Left ventricle myocardium inferior (tissue), 1 donor: ENCODE measurements at regions not wholly inside any gene's neighbourhood (a gene's known extent, or its start where the extent isn't known, plus 50 kb on each side); places are given as distances from the start of the nearest gene placed in this dataset.

ENCODE experiments used
- DNase-seq: peaks from one replicate; pipeline ENCODE4 v3.0.0-alpha.2; 2020
- H3K27ac ChIP-seq: fragments of 200-600 bp; replicated peaks from 2 replicates; pipeline ENCODE4 v1.8.0; 2021
- H3K27me3 ChIP-seq: fragments of 200-600 bp; 2 replicates; pipeline ENCODE4 v1.8.0; 2021; ENCODE audit warnings: low read depth
- H3K36me3 ChIP-seq: fragments of 200-600 bp; 2 replicates; pipeline ENCODE4 v1.8.0; 2021
- H3K4me1 ChIP-seq: fragments of 200-600 bp; 2 replicates; pipeline ENCODE4 v1.8.0; 2021
- H3K4me3 ChIP-seq: fragments of 200-600 bp; 2 replicates; pipeline ENCODE4 v1.8.0; 2021; ENCODE audit warnings: mild to moderate bottlenecking, moderate library complexity
- H3K9me3 ChIP-seq: fragments of 200-600 bp; replicated peaks from 2 replicates; pipeline ENCODE4 v1.8.0; 2021
- intact Hi-C: fragments of 100-400 bp; cut with micrococcal nuclease; formaldehyde crosslinking; loops from one replicate; pipeline ENCODE4 v1.11.0; 2022
- TF ChIP-seq, protein P1 (sequence below): fragments of 200-600 bp; IDR thresholded peaks from 2 replicates; pipeline ENCODE4 v1.8.0; 2021; ENCODE audit warnings: antibody characterized with exemption, mild to moderate bottlenecking, borderline replicate concordance
- donor health status: DM: no; HTN: yes; CAD: no; lungs with severe emphysema.

DNA sequence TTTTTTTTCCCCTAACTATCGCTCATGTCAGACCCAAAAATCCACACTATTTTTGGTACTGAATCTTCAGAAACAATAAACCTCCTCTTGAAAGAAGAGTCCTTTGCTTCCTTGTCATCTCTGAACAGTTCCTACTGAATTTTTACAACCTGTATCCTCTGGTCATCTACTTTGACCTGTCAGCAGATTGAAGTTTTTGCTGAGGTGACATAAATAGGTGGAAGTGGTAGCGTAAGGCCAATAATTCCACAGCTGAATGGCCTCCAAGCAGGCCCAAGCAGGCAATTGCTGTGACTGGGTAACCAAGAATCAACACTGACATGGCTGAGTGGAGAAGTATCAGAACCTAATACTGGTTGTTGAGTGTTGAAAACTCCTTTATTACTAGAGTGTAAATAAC lies 117.4 kb upstream of the MAGI2 start:
- no peaks in the 10 kb centered on the region for H3K27me3 ChIP-seq
- no peaks in the 10 kb centered on the region for H3K36me3 ChIP-seq
- intact Hi-C loops, result no loop called here
- no peak for DNase-seq
- no peaks in the 10 kb centered on the region for H3K4me1 ChIP-seq
- TF ChIP-seq, protein P1, sequence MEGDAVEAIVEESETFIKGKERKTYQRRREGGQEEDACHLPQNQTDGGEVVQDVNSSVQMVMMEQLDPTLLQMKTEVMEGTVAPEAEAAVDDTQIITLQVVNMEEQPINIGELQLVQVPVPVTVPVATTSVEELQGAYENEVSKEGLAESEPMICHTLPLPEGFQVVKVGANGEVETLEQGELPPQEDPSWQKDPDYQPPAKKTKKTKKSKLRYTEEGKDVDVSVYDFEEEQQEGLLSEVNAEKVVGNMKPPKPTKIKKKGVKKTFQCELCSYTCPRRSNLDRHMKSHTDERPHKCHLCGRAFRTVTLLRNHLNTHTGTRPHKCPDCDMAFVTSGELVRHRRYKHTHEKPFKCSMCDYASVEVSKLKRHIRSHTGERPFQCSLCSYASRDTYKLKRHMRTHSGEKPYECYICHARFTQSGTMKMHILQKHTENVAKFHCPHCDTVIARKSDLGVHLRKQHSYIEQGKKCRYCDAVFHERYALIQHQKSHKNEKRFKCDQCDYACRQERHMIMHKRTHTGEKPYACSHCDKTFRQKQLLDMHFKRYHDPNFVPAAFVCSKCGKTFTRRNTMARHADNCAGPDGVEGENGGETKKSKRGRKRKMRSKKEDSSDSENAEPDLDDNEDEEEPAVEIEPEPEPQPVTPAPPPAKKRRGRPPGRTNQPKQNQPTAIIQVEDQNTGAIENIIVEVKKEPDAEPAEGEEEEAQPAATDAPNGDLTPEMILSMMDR, result no peak
- no peak overlapping the region for H3K27ac ChIP-seq
- no peaks in the 10 kb centered on the region for H3K9me3 ChIP-seq
- H3K4me3 ChIP-seq, result no peak overlapping the region

DNA sequence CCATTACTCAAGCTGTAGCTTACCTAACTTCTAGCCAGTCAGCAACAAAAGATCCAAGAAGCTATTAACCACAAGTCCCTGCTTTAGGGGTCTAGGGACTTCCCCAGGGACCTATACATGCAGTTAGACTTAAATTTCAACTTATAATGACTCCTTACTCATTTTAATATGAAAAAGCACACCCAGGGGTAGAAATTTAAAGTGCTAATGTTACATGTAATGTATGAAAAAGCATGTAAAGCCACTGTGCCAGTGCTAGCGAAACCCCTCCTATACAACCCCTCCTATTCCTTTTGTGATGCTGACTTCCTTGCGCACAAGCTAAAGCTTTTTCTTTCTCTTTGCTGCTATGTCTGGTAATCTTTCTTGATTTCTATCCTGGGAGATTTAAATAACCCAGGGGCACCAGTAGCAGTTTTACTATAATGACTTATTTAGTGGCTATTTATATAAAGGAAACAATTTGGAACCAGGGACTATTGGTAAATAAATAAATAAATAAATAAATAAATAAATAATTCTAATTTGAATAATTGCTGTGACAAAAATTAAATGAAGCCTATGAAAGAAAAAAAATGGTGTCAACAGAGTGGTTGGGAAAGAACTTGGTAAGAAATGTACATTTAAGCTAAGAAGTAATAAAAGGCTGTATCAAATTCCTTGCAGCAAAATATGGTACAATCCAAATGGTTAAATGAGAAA lies 110.5 kb upstream of the MAGI2 start:
- no peak for DNase-seq
- intact Hi-C loops, result no loop called here
- no peaks in the 10 kb centered on the region for H3K36me3 ChIP-seq
- no peaks in the 10 kb centered on the region for H3K9me3 ChIP-seq
- no peaks in the 10 kb centered on the region for H3K4me1 ChIP-seq
- no peak overlapping the region for H3K4me3 ChIP-seq
- no peak overlapping the region for H3K27ac ChIP-seq
- TF ChIP-seq, protein P1, result no peak
- no peaks in the 10 kb centered on the region for H3K27me3 ChIP-seq

DNA sequence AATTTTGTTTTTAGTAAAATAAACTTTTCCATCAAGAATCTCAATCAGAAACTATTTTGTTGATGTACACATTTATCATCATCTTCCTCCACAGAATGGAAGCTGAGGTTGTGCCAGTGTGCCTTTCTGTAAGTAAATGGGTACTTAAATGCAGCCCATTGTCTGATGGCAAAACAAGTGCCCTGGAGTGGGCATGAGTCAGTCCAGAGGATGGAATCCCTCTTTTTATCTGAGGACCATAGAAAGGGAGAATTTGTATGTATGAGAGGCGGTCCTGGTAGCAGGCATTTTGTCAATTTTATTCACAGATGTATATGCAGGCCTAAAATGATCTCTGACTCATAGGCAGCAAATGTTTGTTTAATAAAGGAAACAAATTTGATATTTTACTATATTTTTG lies 102.1 kb upstream of the MAGI2 start:
- no peaks in the 10 kb centered on the region for H3K4me1 ChIP-seq
- no peaks in the 10 kb centered on the region for H3K36me3 ChIP-seq
- intact Hi-C loops, result no loop called here
- TF ChIP-seq, protein P1, result no peak
- no peak overlapping the region for H3K27ac ChIP-seq
- no peaks in the 10 kb centered on the region for H3K9me3 ChIP-seq
- H3K4me3 ChIP-seq, result no peak overlapping the region
- no peaks in the 10 kb centered on the region for H3K27me3 ChIP-seq
- DNase-seq, result no peak

DNA sequence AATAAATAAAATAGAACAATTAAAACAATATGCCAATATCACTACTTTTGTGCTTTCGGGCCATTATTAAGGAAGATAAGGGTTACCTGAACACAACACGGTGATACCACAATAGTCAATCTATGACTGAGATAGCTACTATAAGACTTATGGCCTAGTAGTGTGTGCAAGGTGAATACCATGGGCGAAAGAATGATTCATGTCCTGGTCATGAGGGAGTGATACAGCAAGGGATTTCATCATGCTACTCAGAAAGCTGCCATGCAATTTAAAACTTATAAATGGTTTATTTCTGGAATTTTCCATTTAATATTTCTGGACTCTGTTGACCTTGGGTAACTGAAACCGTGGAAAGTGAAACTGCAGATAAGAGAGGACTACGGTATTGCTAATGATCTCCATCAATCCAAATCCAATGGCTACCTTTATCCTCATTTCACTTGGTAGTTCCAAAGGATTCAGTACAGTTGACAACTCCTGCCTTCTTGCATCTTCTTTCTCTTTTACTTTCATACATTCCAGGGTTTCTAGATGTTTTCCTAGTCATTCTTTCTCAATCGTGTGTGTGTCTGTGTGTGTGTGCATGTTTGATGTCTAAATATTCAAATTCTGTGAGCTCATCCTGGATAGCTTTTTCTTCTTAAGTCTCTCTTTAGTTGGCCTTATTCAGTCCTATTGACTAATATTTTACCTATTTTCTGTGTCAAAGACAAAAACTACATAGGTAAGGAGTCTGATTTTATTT lies 100.5 kb upstream of the MAGI2 start:
- H3K4me1 ChIP-seq, result no peaks in the 10 kb centered on the region
- no peak overlapping the region for H3K4me3 ChIP-seq
- no peaks in the 10 kb centered on the region for H3K36me3 ChIP-seq
- intact Hi-C loops, result no loop called here
- TF ChIP-seq, protein P1, result no peak
- no peak overlapping the region for H3K27ac ChIP-seq
- DNase-seq, result no peak
- H3K9me3 ChIP-seq, result no peaks in the 10 kb centered on the region
- H3K27me3 ChIP-seq, result no peaks in the 10 kb centered on the region

DNA sequence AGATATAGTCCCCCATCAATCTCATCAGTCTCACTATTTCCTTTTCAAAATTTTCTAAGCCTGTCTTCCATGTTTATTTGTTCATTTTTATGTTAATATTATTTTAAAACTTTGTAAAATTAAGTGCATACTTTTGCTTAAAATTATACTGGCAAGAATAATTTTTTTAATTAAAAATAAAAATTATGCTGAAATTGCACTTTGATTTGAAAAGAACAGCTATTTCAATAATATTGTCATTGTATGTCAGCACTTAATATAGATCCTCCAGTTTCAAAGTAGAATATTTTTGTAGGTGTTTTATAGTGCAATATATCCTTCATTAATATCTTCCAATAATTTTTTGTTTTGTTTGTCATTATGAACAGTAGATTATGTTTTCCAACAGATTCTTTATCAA lies 99.0 kb upstream of the MAGI2 start:
- DNase-seq, result no peak
- Histone ChIP-seq H3K9me3 (no peaks in the 10 kb centered on the region), H3K36me3 (no peaks in the 10 kb centered on the region), H3K4me3 (no peak overlapping the region), H3K27me3 (no peaks in the 10 kb centered on the region), H3K27ac (no peak overlapping the region), H3K4me1 (no peaks in the 10 kb centered on the region)
- TF ChIP-seq, protein P1, result no peak
- intact Hi-C loops, result no loop called here
